ENCODE measurements at regions not wholly inside any gene's neighbourhood (a gene's known extent, or its start where the extent isn't known, plus 50 kb on each side); places are given as distances from the start of the nearest gene placed in this dataset.

GRCh38 chr11:133678191-133678590 is 145.9 kb upstream of the OPCML start:
- TF ChIP-seq CTCF (IDR thresholded peaks at IDR 0.05) (no peak), TCF7L2 (IDR thresholded peaks at IDR 0.05; ENCODE audit: low read depth, low read length) (no peak), REST (IDR thresholded peaks at IDR 0.05; ENCODE audit: insufficient read depth in 1 of 2, low read depth in 2 of 2, low read length in 1 of 2) (no peak)

Measured in Panc1 (cell line).